ENCODE measurements at regions not wholly inside any gene's neighbourhood (a gene's known extent, or its start where the extent isn't known, plus 50 kb on each side); places are given as distances from the start of the nearest gene placed in this dataset.

GRCh38 chr18:10015941-10016819 is 102.4 kb downstream of the VAPA start:
- TF ChIP-seq EZH2 (IDR thresholded peaks at IDR 0.05; ENCODE audit: low read length) (no peak), CTCF (optimal IDR thresholded peaks at IDR 0.05 in 1 of 3, IDR thresholded peaks at IDR 0.05 in 1 of 3, conservative IDR thresholded peaks at IDR 0.05 in 1 of 3; ENCODE audit: extremely low read depth in 1 of 3, insufficient read depth in 2 of 3, low read length in 3 of 3) (peak; percentile 36 to 75 (median 51))

Data from keratinocyte (primary cell).